ENCODE measurements at regions not wholly inside any gene's neighbourhood (a gene's known extent, or its start where the extent isn't known, plus 50 kb on each side); places are given as distances from the start of the nearest gene placed in this dataset.
A peak's percentile ranks its signal among the peaks of the same experiment; 100 is the strongest.

DNA sequence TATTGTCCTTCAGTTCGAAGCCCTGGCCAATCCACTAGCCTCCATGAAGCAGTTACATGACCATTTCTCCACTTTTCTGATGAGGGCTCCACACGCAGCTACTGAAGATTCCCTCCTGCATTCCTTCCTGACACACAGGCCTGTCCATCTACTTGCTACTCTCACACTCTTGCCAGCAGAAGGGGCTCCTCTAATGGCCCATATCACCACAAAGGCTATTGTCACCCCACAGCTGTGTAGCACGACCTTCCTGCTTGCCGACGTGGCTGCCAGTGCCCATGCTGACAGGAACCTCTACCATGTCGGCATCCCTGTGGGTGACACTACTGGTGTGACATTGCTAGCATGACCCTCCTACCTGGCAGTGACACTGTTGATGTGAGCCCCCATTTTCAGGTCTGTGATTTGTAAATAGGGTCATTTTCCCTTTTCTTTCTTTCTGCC, 1528.6 kb upstream of the TPTE start:
- H3K79me1 ChIP-seq (ENCODE audit: low read depth, low read length) = no peaks in the 10 kb centered on the region

GRCh38 chr21:8993284-8993942, 1528.0 kb upstream of the TPTE start:
- no CpG with 5 or more reads among the region's 3 CpGs for WGBS, 2 donors (ENCODE audit: extremely low coverage in 2 of 2, insufficient read length in 2 of 2, insufficient replicate concordance in 1 of 2)
- H3K9me3 ChIP-seq (replicated peaks in 1 of 2; ENCODE audit: control insufficient read depth in 2 of 2, insufficient read depth in 1 of 2, low read depth in 1 of 2, low read length in 2 of 2) = peaks cover 0 to 47% of the 10 kb centered on the region in 2 donors

More for the DNA sequence above, 1528.6 kb upstream of the TPTE start:
- Histone ChIP-seq H4K8ac (ENCODE audit: low read depth, low read length) (no peak overlapping the region), H3K36me3 (replicated peaks in 1 of 2; ENCODE audit: control insufficient read depth in 2 of 2, insufficient read depth in 2 of 2, low read length in 2 of 2) (no peaks in the 10 kb centered on the region), H3K27me3 (ENCODE audit: control insufficient read depth in 3 of 3, insufficient read depth in 3 of 3, low read depth in 1 of 3, low read length in 3 of 3) (peaks cover 0 to 2% (median 0%) of the 10 kb centered on the region in 3 experiments), H3K9me3 (replicated peaks in 1 of 2; ENCODE audit: control insufficient read depth in 2 of 2, insufficient read depth in 1 of 2, low read depth in 1 of 2, low read length in 2 of 2) (peaks cover 0 to 47% of the 10 kb centered on the region in 2 donors), H4K91ac (ENCODE audit: low read depth, low read length, poor library complexity) (no peak overlapping the region), H2BK12ac (ENCODE audit: low read length) (no peak overlapping the region), H2AK5ac (ENCODE audit: low read depth, low read length) (no peak overlapping the region), H2BK5ac (ENCODE audit: low read length) (no peak overlapping the region), H2AFZ (ENCODE audit: low read length) (no peak overlapping the region), H3K18ac (ENCODE audit: low read length) (no peak overlapping the region), H3K4me2 (ENCODE audit: insufficient read depth, low read length, poor library complexity, severe bottlenecking) (no peak overlapping the region), H3K23ac (ENCODE audit: low read depth, low read length, poor library complexity) (peak overlapping the region; percentile 59), H3K14ac (ENCODE audit: low read length) (no peak overlapping the region), H3K4ac (ENCODE audit: low read length) (no peak overlapping the region), H2BK15ac (ENCODE audit: low read length) (no peak overlapping the region), H3K4me1 (ENCODE audit: control insufficient read depth in 2 of 2, insufficient read depth in 1 of 2, low read depth in 1 of 2, low read length in 2 of 2) (no peaks in the 10 kb centered on the region), H3K4me3 (ENCODE audit: low read length in 2 of 2) (peak overlapping the region in 1 of 2 donors; percentile 7), H2BK120ac (ENCODE audit: low read depth, low read length) (no peak overlapping the region), H3K9ac (ENCODE audit: low read depth, low read length, poor library complexity) (no peak overlapping the region), H3K27ac (replicated peaks; ENCODE audit: low read length) (no peak overlapping the region)
- WGBS, 2 donors (ENCODE audit: extremely low coverage in 2 of 2, insufficient read length in 2 of 2, insufficient replicate concordance in 1 of 2) = no CpG with 5 or more reads among the region's 6 CpGs
- no peak for DNase-seq (ENCODE audit: low spot score)

DNA sequence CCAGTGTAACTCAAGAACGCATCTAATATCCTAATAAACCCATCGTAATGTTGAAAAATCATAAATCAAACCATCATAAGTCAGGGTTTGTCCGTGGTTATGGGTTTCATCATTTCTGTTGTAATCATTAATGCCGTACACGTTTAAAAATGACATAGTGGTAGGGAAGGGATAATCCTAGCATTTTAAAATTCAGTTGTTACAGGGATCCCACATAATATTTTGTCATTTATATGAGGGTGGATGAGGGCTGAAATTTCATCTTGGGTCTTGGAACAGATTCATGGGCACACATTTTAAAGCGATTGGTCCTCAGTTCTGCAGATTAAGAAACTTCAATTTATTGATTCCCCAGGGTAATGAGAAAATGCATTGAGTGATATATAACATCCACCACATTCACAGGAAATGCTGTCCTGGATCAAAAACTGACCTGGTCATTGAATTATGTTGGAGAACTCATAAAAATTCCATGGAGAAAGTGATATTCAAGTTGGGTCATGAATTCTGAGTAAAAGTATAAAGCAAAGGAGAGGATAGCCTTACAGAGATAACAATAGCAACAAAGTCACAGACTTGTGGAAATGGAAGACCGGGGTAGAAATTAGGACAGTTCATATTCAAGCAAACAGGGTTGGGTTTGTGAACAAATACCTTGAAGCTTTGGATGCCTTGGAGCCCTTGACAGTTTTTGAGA, 1527.3 kb upstream of the TPTE start:
- Histone ChIP-seq H2BK5ac (ENCODE audit: low read length) (no peak overlapping the region), H2BK15ac (ENCODE audit: low read length) (no peak overlapping the region), H3K4me3 (ENCODE audit: low read length in 2 of 2) (no peak overlapping the region), H2BK120ac (ENCODE audit: low read depth, low read length) (no peak overlapping the region), H3K18ac (ENCODE audit: low read length) (no peak overlapping the region), H3K4me2 (ENCODE audit: insufficient read depth, low read length, poor library complexity, severe bottlenecking) (no peak overlapping the region), H3K23ac (ENCODE audit: low read depth, low read length, poor library complexity) (no peak overlapping the region), H3K4ac (ENCODE audit: low read length) (no peak overlapping the region), H3K27me3 (ENCODE audit: control insufficient read depth in 3 of 3, insufficient read depth in 3 of 3, low read depth in 1 of 3, low read length in 3 of 3) (peaks cover 0 to 2% (median 0%) of the 10 kb centered on the region in 3 experiments), H2BK12ac (ENCODE audit: low read length) (no peak overlapping the region), H3K27ac (replicated peaks; ENCODE audit: low read length) (no peak overlapping the region), H3K36me3 (replicated peaks in 1 of 2; ENCODE audit: control insufficient read depth in 2 of 2, insufficient read depth in 2 of 2, low read length in 2 of 2) (no peaks in the 10 kb centered on the region), H3K9me3 (replicated peaks in 1 of 2; ENCODE audit: control insufficient read depth in 2 of 2, insufficient read depth in 1 of 2, low read depth in 1 of 2, low read length in 2 of 2) (peaks cover 0 to 44% of the 10 kb centered on the region in 2 donors), H3K79me1 (ENCODE audit: low read depth, low read length) (no peaks in the 10 kb centered on the region), H3K14ac (ENCODE audit: low read length) (no peak overlapping the region), H4K91ac (ENCODE audit: low read depth, low read length, poor library complexity) (no peak overlapping the region), H4K8ac (ENCODE audit: low read depth, low read length) (no peak overlapping the region), H3K9ac (ENCODE audit: low read depth, low read length, poor library complexity) (no peak overlapping the region), H2AFZ (ENCODE audit: low read length) (no peak overlapping the region), H2AK5ac (ENCODE audit: low read depth, low read length) (no peak overlapping the region), H3K4me1 (ENCODE audit: control insufficient read depth in 2 of 2, insufficient read depth in 1 of 2, low read depth in 1 of 2, low read length in 2 of 2) (no peaks in the 10 kb centered on the region)
- WGBS, 2 donors (ENCODE audit: extremely low coverage in 2 of 2, insufficient read length in 2 of 2, insufficient replicate concordance in 1 of 2) = no CpG with 5 or more reads among the region's 7 CpGs
- DNase-seq (ENCODE audit: low spot score) = no peak

More at GRCh38 chr21:8993284-8993942, 1528.0 kb upstream of the TPTE start:
- Histone ChIP-seq H3K36me3 (replicated peaks in 1 of 2; ENCODE audit: control insufficient read depth in 2 of 2, insufficient read depth in 2 of 2, low read length in 2 of 2) (no peaks in the 10 kb centered on the region), H2BK12ac (ENCODE audit: low read length) (no peak overlapping the region), H4K8ac (ENCODE audit: low read depth, low read length) (no peak overlapping the region), H3K9ac (ENCODE audit: low read depth, low read length, poor library complexity) (no peak overlapping the region), H3K14ac (ENCODE audit: low read length) (no peak overlapping the region), H3K27ac (replicated peaks; ENCODE audit: low read length) (no peak overlapping the region), H3K4me1 (ENCODE audit: control insufficient read depth in 2 of 2, insufficient read depth in 1 of 2, low read depth in 1 of 2, low read length in 2 of 2) (no peaks in the 10 kb centered on the region), H3K79me1 (ENCODE audit: low read depth, low read length) (no peaks in the 10 kb centered on the region), H2BK120ac (ENCODE audit: low read depth, low read length) (no peak overlapping the region), H3K27me3 (ENCODE audit: control insufficient read depth in 3 of 3, insufficient read depth in 3 of 3, low read depth in 1 of 3, low read length in 3 of 3) (peaks cover 0 to 2% (median 0%) of the 10 kb centered on the region in 3 experiments), H3K18ac (ENCODE audit: low read length) (no peak overlapping the region), H2AFZ (ENCODE audit: low read length) (no peak overlapping the region), H3K4me2 (ENCODE audit: insufficient read depth, low read length, poor library complexity, severe bottlenecking) (no peak overlapping the region), H3K4ac (ENCODE audit: low read length) (no peak overlapping the region), H2BK15ac (ENCODE audit: low read length) (no peak overlapping the region), H4K91ac (ENCODE audit: low read depth, low read length, poor library complexity) (no peak overlapping the region), H3K23ac (ENCODE audit: low read depth, low read length, poor library complexity) (no peak overlapping the region), H2BK5ac (ENCODE audit: low read length) (no peak overlapping the region), H3K4me3 (ENCODE audit: low read length in 2 of 2) (no peak overlapping the region), H2AK5ac (ENCODE audit: low read depth, low read length) (no peak overlapping the region)
- no peak for DNase-seq (ENCODE audit: low spot score)
